Duodenal mucosa (tissue), 2 donors: ENCODE measurements at regions not wholly inside any gene's neighbourhood (a gene's known extent, or its start where the extent isn't known, plus 50 kb on each side); places are given as distances from the start of the nearest gene placed in this dataset.

Experiments used
- H3K27ac ChIP-seq: one replicate; pipeline ENCODE4 v1.7.0; 2013; ENCODE audit warnings: low read depth, low read length
- H3K27me3 ChIP-seq, 2 donors: one replicate each; pipeline ENCODE4 v1.7.0; 2013; ENCODE audit warnings: low read length in 2 of 2, control low read depth in 1 of 2; ENCODE audit not compliant: insufficient read depth in 2 of 2, control insufficient read depth in 1 of 2
- H3K36me3 ChIP-seq, 2 donors: one replicate each; pipeline ENCODE4 v1.7.0; 2013; ENCODE audit warnings: low read length in 2 of 2, control low read depth in 1 of 2; ENCODE audit not compliant: insufficient read depth in 2 of 2, control insufficient read depth in 1 of 2
- H3K4me1 ChIP-seq, 2 donors: one replicate each; pipeline ENCODE4 v1.7.0; 2013; ENCODE audit warnings: low read length in 2 of 2, control low read depth in 1 of 2; ENCODE audit not compliant: insufficient read depth in 2 of 2, control insufficient read depth in 1 of 2
- H3K4me3 ChIP-seq, 2 donors: one replicate each; pipeline ENCODE4 v1.7.0; 2013; ENCODE audit warnings: low read length in 2 of 2, low read depth in 1 of 2
- H3K9ac ChIP-seq, 2 donors: one replicate each; pipeline ENCODE4 v1.7.0; 2013; ENCODE audit warnings: low read length in 2 of 2, low read depth in 1 of 2
- H3K9me3 ChIP-seq, 2 donors: one replicate each; pipeline ENCODE4 v1.7.0; 2013; ENCODE audit warnings: low read length in 2 of 2, control low read depth in 1 of 2; ENCODE audit not compliant: control insufficient read depth in 1 of 2

- H3K36me3 ChIP-seq = no peaks in the 10 kb centered on the region
- no peak overlapping the region for H3K27ac ChIP-seq
- no peak overlapping the region for H3K9ac ChIP-seq
- peaks cover 0 to 20% of the 10 kb centered on the region in 2 donors for H3K4me1 ChIP-seq
- H3K9me3 ChIP-seq = no peaks in the 10 kb centered on the region
- H3K27me3 ChIP-seq = no peaks in the 10 kb centered on the region
- H3K4me3 ChIP-seq = no peak overlapping the region
These were observed 197.5 kb upstream of the JUN start for GRCh38 chr1:58981392-58981791.

- H3K4me1 ChIP-seq = peaks cover 0 to 20% of the 10 kb centered on the region in 2 donors
- no peaks in the 10 kb centered on the region for H3K27me3 ChIP-seq
- no peak overlapping the region for H3K27ac ChIP-seq
- no peaks in the 10 kb centered on the region for H3K9me3 ChIP-seq
- H3K4me3 ChIP-seq = no peak overlapping the region
- no peaks in the 10 kb centered on the region for H3K36me3 ChIP-seq
- no peak overlapping the region for H3K9ac ChIP-seq
These were observed 198.6 kb upstream of the JUN start for GRCh38 chr1:58982259-58982998.

GRCh38 chr1:58983162-58983561 is 199.3 kb upstream of the JUN start:
- H3K9ac ChIP-seq = no peak overlapping the region
- H3K36me3 ChIP-seq = no peaks in the 10 kb centered on the region
- H3K4me1 ChIP-seq = peaks cover 0 to 20% of the 10 kb centered on the region in 2 donors
- no peaks in the 10 kb centered on the region for H3K9me3 ChIP-seq
- H3K4me3 ChIP-seq = no peak overlapping the region
- no peaks in the 10 kb centered on the region for H3K27me3 ChIP-seq
- no peak overlapping the region for H3K27ac ChIP-seq

- Histone ChIP-seq H3K36me3 (no peaks in the 10 kb centered on the region), H3K27me3 (no peaks in the 10 kb centered on the region)
These were observed 199.9 kb upstream of the JUN start for GRCh38 chr1:58983633-58984245.

GRCh38 chr1:58986996-58987767 is 203.3 kb upstream of the JUN start:
- Histone ChIP-seq H3K27ac (no peak overlapping the region), H3K27me3 (no peaks in the 10 kb centered on the region), H3K9ac (no peak overlapping the region), H3K4me1 (peaks cover 0 to 6% of the 10 kb centered on the region in 2 donors), H3K4me3 (no peak overlapping the region), H3K36me3 (no peaks in the 10 kb centered on the region), H3K9me3 (no peaks in the 10 kb centered on the region)

More at GRCh38 chr1:58983633-58984245, 199.9 kb upstream of the JUN start:
- no peak overlapping the region for H3K27ac ChIP-seq
- no peak overlapping the region for H3K9ac ChIP-seq
- peaks cover 0 to 17% of the 10 kb centered on the region in 2 donors for H3K4me1 ChIP-seq
- no peaks in the 10 kb centered on the region for H3K9me3 ChIP-seq
- H3K4me3 ChIP-seq = no peak overlapping the region

- no peaks in the 10 kb centered on the region for H3K27me3 ChIP-seq
- H3K4me1 ChIP-seq = no peaks in the 10 kb centered on the region
- H3K9me3 ChIP-seq = no peaks in the 10 kb centered on the region
- no peaks in the 10 kb centered on the region for H3K36me3 ChIP-seq
- no peak overlapping the region for H3K9ac ChIP-seq
- no peak overlapping the region for H3K27ac ChIP-seq
- H3K4me3 ChIP-seq = no peak overlapping the region
These were observed 204.9 kb upstream of the JUN start for GRCh38 chr1:58988752-58989151.

GRCh38 chr1:58989845-58990244 is 206.0 kb upstream of the JUN start:
- Histone ChIP-seq H3K9ac (no peak overlapping the region), H3K27ac (no peak overlapping the region), H3K9me3 (no peaks in the 10 kb centered on the region), H3K4me1 (no peaks in the 10 kb centered on the region), H3K27me3 (no peaks in the 10 kb centered on the region), H3K36me3 (no peaks in the 10 kb centered on the region), H3K4me3 (no peak overlapping the region)

- Histone ChIP-seq H3K36me3 (no peaks in the 10 kb centered on the region), H3K27ac (no peak overlapping the region), H3K4me3 (no peak overlapping the region), H3K27me3 (no peaks in the 10 kb centered on the region), H3K4me1 (no peaks in the 10 kb centered on the region), H3K9me3 (no peaks in the 10 kb centered on the region), H3K9ac (no peak overlapping the region)
These were observed 207.5 kb upstream of the JUN start for GRCh38 chr1:58991305-58991704.

GRCh38 chr1:58992643-58993042 is 208.8 kb upstream of the JUN start:
- Histone ChIP-seq H3K27ac (no peak overlapping the region), H3K36me3 (no peaks in the 10 kb centered on the region), H3K4me1 (peaks cover 0 to 4% of the 10 kb centered on the region in 2 donors), H3K4me3 (no peak overlapping the region), H3K9me3 (no peaks in the 10 kb centered on the region), H3K27me3 (no peaks in the 10 kb centered on the region), H3K9ac (no peak overlapping the region)

GRCh38 chr1:58993403-58993802 is 209.6 kb upstream of the JUN start:
- Histone ChIP-seq H3K9ac (no peak overlapping the region), H3K4me3 (no peak overlapping the region), H3K27ac (no peak overlapping the region), H3K27me3 (no peaks in the 10 kb centered on the region), H3K36me3 (no peaks in the 10 kb centered on the region), H3K9me3 (no peaks in the 10 kb centered on the region), H3K4me1 (peaks cover 0 to 4% of the 10 kb centered on the region in 2 donors)
